ENCODE measurements at regions not wholly inside any gene's neighbourhood (a gene's known extent, or its start where the extent isn't known, plus 50 kb on each side); places are given as distances from the start of the nearest gene placed in this dataset.

GRCh38 chr4:165553221-165553810, 174.5 kb downstream of the CPE start:
- TF ChIP-seq CTCF (IDR thresholded peaks at IDR 0.05; ENCODE audit: low read depth, low read length, poor library complexity, severe bottlenecking) (no peak), EZH2phosphoT487 (IDR thresholded peaks at IDR 0.05; ENCODE audit: borderline replicate concordance, low read length) (no peak)

Measured in DOHH2 (cell line).